GM12865 (cell line): ENCODE measurements at regions not wholly inside any gene's neighbourhood (a gene's known extent, or its start where the extent isn't known, plus 50 kb on each side); places are given as distances from the start of the nearest gene placed in this dataset.

Experiments used
- DNase-seq: peaks from one replicate; pipeline ENCODE4 v3.0.0; 2010; ENCODE audit warnings: low read depth
- H3K4me3 ChIP-seq: 2 replicates; pipeline ENCODE4 v1.5.1; 2011; ENCODE audit warnings: mild to moderate bottlenecking, low read depth, low read length, control low read depth
- TF ChIP-seq, protein P1 (sequence below): IDR thresholded peaks from 2 replicates; pipeline ENCODE4 v1.5.1; 2011; ENCODE audit warnings: low read length, control low read depth, low read depth, inconsistent platforms; ENCODE audit not compliant: insufficient read depth; ENCODE audit errors: missing control alignments

DNA sequence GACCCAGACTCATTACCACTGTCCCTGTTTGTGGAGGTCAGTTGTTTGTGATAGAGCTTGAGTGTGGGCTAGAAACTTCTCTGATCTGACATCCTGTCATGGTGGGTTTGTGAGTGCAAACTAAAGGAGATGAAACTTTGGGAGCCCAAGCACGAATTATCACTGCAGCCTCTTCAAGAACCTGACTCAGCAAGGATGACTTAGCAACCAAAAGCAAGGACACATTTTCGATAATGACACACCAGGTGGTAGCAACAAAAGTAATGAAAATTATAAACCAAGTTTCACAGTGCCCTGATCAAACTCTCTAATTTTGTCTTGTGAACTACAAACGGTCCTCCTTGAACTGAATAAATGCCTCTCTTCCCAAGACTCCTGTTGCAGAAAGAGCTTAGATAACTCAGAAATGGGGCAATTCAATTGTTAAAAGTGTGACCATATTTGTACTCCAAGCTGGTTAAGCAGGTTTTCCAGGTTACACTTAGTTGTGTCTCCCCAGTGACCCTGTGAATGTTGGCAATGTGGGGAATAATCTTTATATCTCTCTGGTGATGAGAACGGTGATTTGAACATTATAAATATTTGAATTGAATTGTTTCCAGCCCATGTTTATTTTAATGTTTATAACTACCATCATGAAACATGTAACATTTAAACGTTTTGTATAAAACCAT lies 52.6 kb upstream of the ATP8A1 start:
- H3K4me3 ChIP-seq = no peak overlapping the region
- DNase-seq = no peak
- TF ChIP-seq, protein P1, sequence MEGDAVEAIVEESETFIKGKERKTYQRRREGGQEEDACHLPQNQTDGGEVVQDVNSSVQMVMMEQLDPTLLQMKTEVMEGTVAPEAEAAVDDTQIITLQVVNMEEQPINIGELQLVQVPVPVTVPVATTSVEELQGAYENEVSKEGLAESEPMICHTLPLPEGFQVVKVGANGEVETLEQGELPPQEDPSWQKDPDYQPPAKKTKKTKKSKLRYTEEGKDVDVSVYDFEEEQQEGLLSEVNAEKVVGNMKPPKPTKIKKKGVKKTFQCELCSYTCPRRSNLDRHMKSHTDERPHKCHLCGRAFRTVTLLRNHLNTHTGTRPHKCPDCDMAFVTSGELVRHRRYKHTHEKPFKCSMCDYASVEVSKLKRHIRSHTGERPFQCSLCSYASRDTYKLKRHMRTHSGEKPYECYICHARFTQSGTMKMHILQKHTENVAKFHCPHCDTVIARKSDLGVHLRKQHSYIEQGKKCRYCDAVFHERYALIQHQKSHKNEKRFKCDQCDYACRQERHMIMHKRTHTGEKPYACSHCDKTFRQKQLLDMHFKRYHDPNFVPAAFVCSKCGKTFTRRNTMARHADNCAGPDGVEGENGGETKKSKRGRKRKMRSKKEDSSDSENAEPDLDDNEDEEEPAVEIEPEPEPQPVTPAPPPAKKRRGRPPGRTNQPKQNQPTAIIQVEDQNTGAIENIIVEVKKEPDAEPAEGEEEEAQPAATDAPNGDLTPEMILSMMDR = no peak

DNA sequence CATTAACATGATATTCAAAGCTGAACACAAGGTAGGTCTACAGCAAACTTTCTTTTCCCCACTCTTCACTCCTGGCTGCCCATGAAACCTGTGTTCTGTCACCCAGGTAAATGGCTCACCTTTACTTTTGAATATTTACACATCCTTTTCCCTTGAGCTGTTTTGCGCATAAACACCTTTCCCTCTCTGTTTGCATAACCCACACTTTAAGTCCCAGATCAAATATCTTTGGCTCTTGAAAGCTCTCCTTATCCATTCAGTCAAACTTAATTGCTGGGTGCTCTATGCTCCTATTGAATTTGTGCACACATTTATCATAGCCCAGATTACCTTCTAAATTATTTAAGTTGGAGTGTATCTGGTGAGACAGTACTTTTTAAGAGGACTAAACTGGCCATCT lies 51.7 kb upstream of the ATP8A1 start:
- no peak for DNase-seq
- H3K4me3 ChIP-seq = no peak overlapping the region

More for the DNA sequence above, 51.7 kb upstream of the ATP8A1 start:
- TF ChIP-seq, protein P1 = no peak
